Tibial nerve (tissue), 4 donors: ENCODE measurements at regions not wholly inside any gene's neighbourhood (a gene's known extent, or its start where the extent isn't known, plus 50 kb on each side); places are given as distances from the start of the nearest gene placed in this dataset.

Experiments
- DNase-seq, 2 donors: peaks; one replicate each; pipeline ENCODE4 v3.0.0-alpha.2; 2019; ENCODE audit warnings: low spot score in 2 of 2
- H3K27ac ChIP-seq, 4 donors: fragments of 200-600 bp; sonication (generic) in 3 of 4; one replicate each; pipeline ENCODE4 v1.5.1; 2017 to 2019; ENCODE audit warnings: mild to moderate bottlenecking in 1 of 4
- H3K27me3 ChIP-seq, 2 donors: fragments of 200-600 bp; sonication (generic) in 1 of 2; one replicate each; pipeline versions ENCODE4 v1.5.1 to v1.6.0; 2017 to 2019
- H3K36me3 ChIP-seq, 3 donors: fragments of 200-600 bp; sonication (generic); one replicate each; pipeline ENCODE4 v1.5.1; 2018 to 2019
- H3K4me1 ChIP-seq, 4 donors: fragments of 200-600 bp; sonication (generic) in 3 of 4; one replicate each; pipeline ENCODE4 v1.5.1; 2017 to 2019
- H3K4me3 ChIP-seq, 4 donors: fragments of 200-600 bp; sonication (generic) in 3 of 4; one replicate each; pipeline ENCODE4 v1.5.1; 2017 to 2019; ENCODE audit warnings: mild to moderate bottlenecking in 1 of 4, moderate library complexity in 1 of 4
- H3K9me3 ChIP-seq, 4 donors: fragments of 200-600 bp; sonication (generic) in 3 of 4; one replicate each; pipeline ENCODE4 v1.5.1; 2017 to 2019
- EP300 ChIP-seq, 2 donors: sonication (generic); formaldehyde crosslinking; IDR thresholded peaks; one replicate each; pipeline ENCODE4 v1.6.1; 2017; ENCODE audit warnings: antibody characterized with exemption in 2 of 2, mild to moderate bottlenecking in 1 of 2
- POLR2A ChIP-seq, 2 donors: fragments of 450-650 bp; IDR thresholded peaks; one replicate each; pipeline ENCODE4 v1.6.1; 2017; ENCODE audit warnings: antibody characterized with exemption in 2 of 2, mild to moderate bottlenecking in 2 of 2, moderate library complexity in 2 of 2
- WGBS, 2 donors: methylation state at CpG; one replicate each; pipeline ENCODE4 v1.1.5; 2018; 5-methylcytosine and 5-hydroxymethylcytosine counted together
- TF ChIP-seq, protein P1 (sequence below), 5 experiments: fragments of 200-600 bp in 3 of 5; fragments of 450-650 bp in 2 of 5; sonication (generic) in 3 of 5; IDR thresholded peaks; one replicate each; pipeline ENCODE4 v1.5.1; 2016 to 2019; ENCODE audit warnings: antibody characterized with exemption in 5 of 5, mild to moderate bottlenecking in 3 of 5, moderate library complexity in 2 of 5

DNA sequence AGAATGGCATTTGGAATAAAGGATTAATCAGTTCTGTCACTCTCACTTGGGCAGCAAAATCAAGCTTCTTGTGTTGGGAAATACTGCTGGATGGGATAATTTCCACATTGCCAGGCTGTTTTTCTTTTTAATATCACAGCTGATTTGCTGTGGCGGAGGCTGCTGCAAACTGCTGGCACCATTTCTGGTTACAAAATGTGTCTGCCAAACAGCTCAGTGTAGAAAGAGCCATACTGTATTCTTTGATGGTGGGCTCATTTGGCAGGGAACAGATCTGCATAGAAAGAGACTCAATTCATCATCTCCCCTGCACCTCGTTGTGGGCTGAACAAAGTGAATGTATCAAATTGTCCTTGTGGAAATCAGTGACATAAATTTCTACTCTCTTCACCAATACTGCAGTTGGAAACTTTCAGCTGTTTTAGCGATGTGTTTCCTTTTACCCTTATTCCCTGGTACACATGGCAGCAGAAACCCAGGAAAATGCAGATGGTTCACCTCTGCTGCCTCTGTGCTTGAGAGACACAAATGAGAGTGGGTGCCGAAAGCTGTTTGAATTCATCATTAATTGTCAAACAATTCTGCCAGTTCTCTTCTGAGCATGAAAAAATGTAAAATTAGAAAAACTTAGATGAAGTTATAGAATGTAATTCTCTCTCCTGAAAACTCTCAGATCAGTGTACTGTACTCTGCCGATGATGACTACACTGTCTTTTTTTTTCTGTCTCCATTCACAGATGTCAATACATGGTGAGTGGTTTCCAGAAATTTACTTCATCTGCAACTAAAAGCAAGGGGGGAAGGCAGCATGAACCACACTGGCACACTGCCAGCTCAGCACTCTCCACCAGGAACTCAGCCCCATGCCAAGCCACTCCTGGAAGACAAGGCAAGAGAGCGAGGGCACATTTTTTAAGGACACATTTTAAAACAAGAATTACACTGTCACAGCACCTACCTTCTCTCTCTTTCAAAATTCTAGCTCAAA is 75.0 kb downstream of the HMHB1 start:
- peak; percentile 9 to 14 for DNase-seq
- WGBS, 2 donors = 32 to 37% methylated on average over 6 of the region's 6 CpGs
- peak overlapping the region in 2 of 4 donors; percentile 52 to 58 for H3K27ac ChIP-seq

DNA sequence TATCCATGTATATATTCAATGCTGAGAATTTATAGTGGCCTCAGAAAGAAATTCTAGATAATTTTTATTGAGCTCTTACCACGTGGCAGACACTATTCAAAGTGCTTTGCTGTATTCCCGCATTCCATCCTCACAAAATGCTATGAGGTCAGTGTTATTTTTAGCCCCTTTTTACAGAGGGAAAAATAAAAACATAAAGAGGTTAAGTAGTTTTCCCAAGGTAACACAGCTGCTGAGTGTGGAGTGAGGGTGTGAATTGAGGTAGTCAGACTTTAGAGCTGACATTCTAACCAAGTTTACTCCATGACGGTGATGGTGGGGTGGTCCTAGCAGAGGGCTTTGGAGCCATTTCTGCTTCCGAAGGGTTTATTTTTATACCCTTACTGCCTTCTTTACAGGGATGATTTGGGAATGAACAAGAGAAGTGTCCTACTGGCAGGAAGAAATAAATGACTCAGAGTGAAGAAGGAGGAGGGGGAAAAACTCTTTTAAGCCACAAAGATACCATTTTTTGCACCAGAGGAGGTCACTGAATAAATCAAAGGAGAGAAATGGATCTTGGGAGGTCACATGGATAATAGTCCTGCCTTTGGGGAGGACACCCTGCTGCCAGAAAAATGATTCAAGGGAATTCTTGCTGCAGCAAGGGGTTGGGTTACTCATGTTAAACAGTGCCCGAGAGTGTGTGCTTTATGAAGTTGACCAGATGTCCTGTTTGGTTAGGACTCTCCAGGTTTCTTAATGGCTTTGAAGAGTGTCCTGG is 76.1 kb downstream of the HMHB1 start:
- Histone ChIP-seq H3K4me1 (peaks cover 0 to 43% (median 7%) of the 10 kb centered on the region in 4 donors), H3K9me3 (no peaks in the 10 kb centered on the region), H3K36me3 (no peaks in the 10 kb centered on the region), H3K4me3 (no peak overlapping the region), H3K27ac (peak overlapping the region in 2 of 4 donors; percentile 26 to 42), H3K27me3 (no peaks in the 10 kb centered on the region)
- WGBS, 2 donors = 36 to 51% methylated on average over 5 of the region's 5 CpGs
- no peak for DNase-seq
- TF ChIP-seq POLR2A (IDR thresholded peaks at IDR 0.05) (no peak), EP300 (IDR thresholded peaks at IDR 0.05) (no peak)
- TF ChIP-seq, protein P1, sequence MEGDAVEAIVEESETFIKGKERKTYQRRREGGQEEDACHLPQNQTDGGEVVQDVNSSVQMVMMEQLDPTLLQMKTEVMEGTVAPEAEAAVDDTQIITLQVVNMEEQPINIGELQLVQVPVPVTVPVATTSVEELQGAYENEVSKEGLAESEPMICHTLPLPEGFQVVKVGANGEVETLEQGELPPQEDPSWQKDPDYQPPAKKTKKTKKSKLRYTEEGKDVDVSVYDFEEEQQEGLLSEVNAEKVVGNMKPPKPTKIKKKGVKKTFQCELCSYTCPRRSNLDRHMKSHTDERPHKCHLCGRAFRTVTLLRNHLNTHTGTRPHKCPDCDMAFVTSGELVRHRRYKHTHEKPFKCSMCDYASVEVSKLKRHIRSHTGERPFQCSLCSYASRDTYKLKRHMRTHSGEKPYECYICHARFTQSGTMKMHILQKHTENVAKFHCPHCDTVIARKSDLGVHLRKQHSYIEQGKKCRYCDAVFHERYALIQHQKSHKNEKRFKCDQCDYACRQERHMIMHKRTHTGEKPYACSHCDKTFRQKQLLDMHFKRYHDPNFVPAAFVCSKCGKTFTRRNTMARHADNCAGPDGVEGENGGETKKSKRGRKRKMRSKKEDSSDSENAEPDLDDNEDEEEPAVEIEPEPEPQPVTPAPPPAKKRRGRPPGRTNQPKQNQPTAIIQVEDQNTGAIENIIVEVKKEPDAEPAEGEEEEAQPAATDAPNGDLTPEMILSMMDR (IDR thresholded peaks at IDR 0.05) = no peak

More for the DNA sequence above, 75.0 kb downstream of the HMHB1 start:
- TF ChIP-seq POLR2A (IDR thresholded peaks at IDR 0.05) = no peak
- TF ChIP-seq EP300 (IDR thresholded peaks at IDR 0.05) = peak in 1 of 2 donors; percentile 33
- H3K27me3 ChIP-seq = no peaks in the 10 kb centered on the region
- no peaks in the 10 kb centered on the region for H3K36me3 ChIP-seq
- no peaks in the 10 kb centered on the region for H3K9me3 ChIP-seq
- peaks cover 0 to 43% (median 7%) of the 10 kb centered on the region in 4 donors for H3K4me1 ChIP-seq
- H3K4me3 ChIP-seq = no peak overlapping the region

DNA sequence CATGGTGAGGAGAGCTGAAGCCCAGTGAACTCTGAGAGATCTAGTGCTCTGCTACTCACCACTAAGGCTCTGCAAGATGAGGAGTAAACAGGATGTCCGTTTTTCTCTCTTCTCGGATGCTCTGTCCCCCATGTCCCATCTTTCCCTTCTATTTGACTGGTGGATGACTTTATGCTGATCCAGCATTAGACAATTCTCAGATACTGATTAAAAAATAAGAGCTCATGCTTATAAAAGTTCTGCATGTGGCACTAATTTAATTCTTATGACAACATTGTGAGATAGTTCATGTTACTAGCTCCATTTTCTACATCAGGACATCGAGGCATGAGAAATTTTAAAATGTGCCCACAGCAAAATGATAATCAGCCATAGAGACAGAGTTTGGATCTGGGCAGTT is 77.0 kb downstream of the HMHB1 start:
- peaks cover 0 to 43% (median 7%) of the 10 kb centered on the region in 4 donors for H3K4me1 ChIP-seq
- WGBS, 2 donors = 88 to 90% methylated on average over 3 of the region's 3 CpGs
- H3K9me3 ChIP-seq = no peaks in the 10 kb centered on the region
- H3K36me3 ChIP-seq = no peaks in the 10 kb centered on the region
- peak overlapping the region in 1 of 4 donors; percentile 26 for H3K27ac ChIP-seq
- no peak overlapping the region for H3K4me3 ChIP-seq
- H3K27me3 ChIP-seq = no peaks in the 10 kb centered on the region
- DNase-seq = no peak
- no peak for TF ChIP-seq POLR2A (IDR thresholded peaks at IDR 0.05)
- TF ChIP-seq EP300 (IDR thresholded peaks at IDR 0.05) = no peak
- TF ChIP-seq, protein P1 (IDR thresholded peaks at IDR 0.05) = no peak

DNA sequence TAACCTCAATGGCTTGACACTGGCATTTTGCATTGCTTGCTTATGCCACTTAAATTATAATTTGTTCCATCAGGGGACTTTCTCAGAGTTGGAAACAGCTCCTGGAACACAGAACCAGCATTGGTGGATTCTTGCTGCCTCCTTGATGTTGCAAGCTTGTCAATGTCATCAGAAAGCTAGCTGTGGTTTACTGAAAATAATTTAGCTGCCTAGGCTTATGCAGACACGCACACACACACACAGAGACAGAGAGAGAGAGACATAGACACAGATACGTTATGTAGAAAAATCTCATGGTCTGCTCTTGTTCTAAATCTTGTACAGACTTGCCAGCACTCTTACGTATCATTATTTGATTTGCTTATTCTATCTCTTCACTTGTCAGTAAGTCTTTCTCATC is 78.0 kb downstream of the HMHB1 start:
- WGBS, 2 donors = 68 to 75% methylated on average over 3 of the region's 3 CpGs
- no peaks in the 10 kb centered on the region for H3K9me3 ChIP-seq
- no peaks in the 10 kb centered on the region for H3K36me3 ChIP-seq
- no peak overlapping the region for H3K27ac ChIP-seq
- H3K27me3 ChIP-seq = no peaks in the 10 kb centered on the region
- H3K4me3 ChIP-seq = no peak overlapping the region
- TF ChIP-seq, protein P1 (IDR thresholded peaks at IDR 0.05) = no peak
- TF ChIP-seq POLR2A (IDR thresholded peaks at IDR 0.05) (no peak), EP300 (IDR thresholded peaks at IDR 0.05) (no peak)
- DNase-seq = no peak
- peaks cover 0 to 43% (median 7%) of the 10 kb centered on the region in 4 donors for H3K4me1 ChIP-seq

DNA sequence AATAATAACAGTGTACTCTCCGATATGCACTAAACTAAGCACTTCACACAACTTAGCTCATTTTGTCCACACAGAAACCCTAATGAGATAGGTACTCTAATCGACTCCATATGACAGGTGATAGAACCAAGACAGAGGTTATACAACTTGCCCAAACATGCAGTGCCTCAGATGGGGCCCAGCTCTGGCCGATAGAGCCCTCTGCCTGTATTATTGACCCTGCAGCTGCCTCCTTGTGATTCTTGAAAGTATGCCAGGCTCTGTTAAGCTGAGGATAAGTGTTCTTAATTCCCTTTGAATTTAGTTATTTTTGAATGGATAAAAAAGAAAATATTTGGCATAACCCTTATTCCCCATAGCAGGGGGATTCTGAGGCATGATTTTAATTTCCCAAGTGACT is 78.5 kb downstream of the HMHB1 start:
- no peak overlapping the region for H3K4me3 ChIP-seq
- DNase-seq = no peak
- WGBS, 2 donors = 44 to 52% methylated on average over 3 of the region's 3 CpGs
- TF ChIP-seq, protein P1 (IDR thresholded peaks at IDR 0.05) = no peak
- TF ChIP-seq POLR2A (IDR thresholded peaks at IDR 0.05) = no peak
- TF ChIP-seq EP300 (IDR thresholded peaks at IDR 0.05) = no peak
- no peaks in the 10 kb centered on the region for H3K27me3 ChIP-seq
- H3K27ac ChIP-seq = no peak overlapping the region
- H3K36me3 ChIP-seq = no peaks in the 10 kb centered on the region
- no peaks in the 10 kb centered on the region for H3K9me3 ChIP-seq
- H3K4me1 ChIP-seq = peaks cover 0 to 42% (median 7%) of the 10 kb centered on the region in 4 donors
